Neutrophil (primary cell): ENCODE measurements at regions not wholly inside any gene's neighbourhood (a gene's known extent, or its start where the extent isn't known, plus 50 kb on each side); places are given as distances from the start of the nearest gene placed in this dataset.

ENCODE experiments used
- H3K27ac ChIP-seq: fragments of 200-600 bp; sonication (generic); 2 replicates; pipeline ENCODE4 v1.5.1; 2016; ENCODE audit warnings: mild to moderate bottlenecking, moderate library complexity
- H3K27me3 ChIP-seq: fragments of 200-600 bp; sonication (generic); 2 replicates; pipeline ENCODE4 v1.6.0; 2016; ENCODE audit warnings: mild to moderate bottlenecking
- H3K36me3 ChIP-seq: fragments of 200-600 bp; sonication (generic); 2 replicates; pipeline ENCODE4 v1.5.1; 2017
- H3K4me1 ChIP-seq, 2 experiments: fragments of 200-600 bp in 1 of 2; sonication (generic) in 1 of 2; 1 replicate in 1 of 2; 2 replicates in 1 of 2; pipeline versions ENCODE4 v1.5.1 to v1.6.1; 2013 to 2016; ENCODE audit warnings: low read depth in 1 of 2, low read length in 1 of 2, mild to moderate bottlenecking in 1 of 2, moderate library complexity in 1 of 2; ENCODE audit not compliant: control insufficient read depth in 1 of 2, insufficient read depth in 1 of 2
- H3K4me3 ChIP-seq, 2 experiments: fragments of 200-600 bp in 1 of 2; sonication (generic) in 1 of 2; 1 replicate in 1 of 2; 2 replicates in 1 of 2; pipeline ENCODE4 v1.5.1; 2013 to 2016; ENCODE audit warnings: low read depth in 1 of 2, low read length in 1 of 2, mild to moderate bottlenecking in 1 of 2, moderate library complexity in 1 of 2
- H3K9me3 ChIP-seq: fragments of 200-600 bp; sonication (generic); 2 replicates; pipeline ENCODE4 v1.5.1; 2016
- CTCF ChIP-seq: fragments of 200-600 bp; sonication (generic); IDR thresholded peaks from 2 replicates; pipeline ENCODE4 v1.5.1; 2016; ENCODE audit warnings: antibody characterized with exemption

- TF ChIP-seq CTCF = no peak
- H3K9me3 ChIP-seq = no peaks in the 10 kb centered on the region
- no peaks in the 10 kb centered on the region for H3K36me3 ChIP-seq
- H3K27ac ChIP-seq = no peak overlapping the region
- no peaks in the 10 kb centered on the region for H3K27me3 ChIP-seq
- H3K4me1 ChIP-seq = no peaks in the 10 kb centered on the region
- H3K4me3 ChIP-seq = no peak overlapping the region
Observed at GRCh38 chr7:113389112-113389646, 270.8 kb upstream of the SMIM30 start.

GRCh38 chr7:113383638-113384037 is 265.3 kb upstream of the SMIM30 start:
- no peak overlapping the region for H3K27ac ChIP-seq
- no peaks in the 10 kb centered on the region for H3K9me3 ChIP-seq
- no peaks in the 10 kb centered on the region for H3K36me3 ChIP-seq
- no peak for TF ChIP-seq CTCF
- H3K27me3 ChIP-seq = no peaks in the 10 kb centered on the region
- no peak overlapping the region for H3K4me3 ChIP-seq
- H3K4me1 ChIP-seq = no peaks in the 10 kb centered on the region

- no peaks in the 10 kb centered on the region for H3K36me3 ChIP-seq
- no peak overlapping the region for H3K27ac ChIP-seq
- no peaks in the 10 kb centered on the region for H3K9me3 ChIP-seq
- H3K4me3 ChIP-seq = no peak overlapping the region
- H3K4me1 ChIP-seq = no peaks in the 10 kb centered on the region
- TF ChIP-seq CTCF = no peak
- H3K27me3 ChIP-seq = no peaks in the 10 kb centered on the region
Observed at GRCh38 chr7:113379746-113380145, 261.4 kb upstream of the SMIM30 start.

GRCh38 chr7:113374955-113375354 is 256.6 kb upstream of the SMIM30 start:
- TF ChIP-seq CTCF = no peak
- H3K36me3 ChIP-seq = no peaks in the 10 kb centered on the region
- H3K27ac ChIP-seq = no peak overlapping the region
- H3K9me3 ChIP-seq = no peaks in the 10 kb centered on the region
- H3K27me3 ChIP-seq = no peaks in the 10 kb centered on the region
- H3K4me3 ChIP-seq = no peak overlapping the region
- no peaks in the 10 kb centered on the region for H3K4me1 ChIP-seq

- TF ChIP-seq CTCF = no peak
- Histone ChIP-seq H3K27ac (no peak overlapping the region), H3K4me3 (no peak overlapping the region), H3K27me3 (no peaks in the 10 kb centered on the region), H3K36me3 (no peaks in the 10 kb centered on the region), H3K9me3 (no peaks in the 10 kb centered on the region), H3K4me1 (no peaks in the 10 kb centered on the region)
Observed at GRCh38 chr7:113373863-113374262, 255.5 kb upstream of the SMIM30 start.
